CD4-positive, alpha-beta T cell (primary cell): ENCODE measurements at regions not wholly inside any gene's neighbourhood (a gene's known extent, or its start where the extent isn't known, plus 50 kb on each side); places are given as distances from the start of the nearest gene placed in this dataset.
A peak's percentile ranks its signal among the peaks of the same experiment; 100 is the strongest.

ENCODE experiments used
- ATAC-seq: fragments of 200-7000 bp; cut with Tn5 transposase; one replicate; pipeline ENCODE4 v1.10.0; 2022; ENCODE audit warnings: mild to moderate bottlenecking; ENCODE audit not compliant: poor library complexity
- CTCF ChIA-PET: fragments of 350-600 bp; sonication (Branson Sonifier 250); formaldehyde crosslinking; loops from one replicate; lab custom pipeline; 2021; ENCODE audit warnings: antibody characterized with exemption, inconsistent platforms; lab: Charles Lee
- POLR2A ChIA-PET: fragments of 350-600 bp; sonication (Branson Sonifier 250); formaldehyde crosslinking; loops from one replicate; lab custom pipeline; 2021; ENCODE audit warnings: antibody characterized with exemption, inconsistent platforms; lab: Charles Lee
- DNase-seq, 14 experiments: peaks; one replicate each; pipeline ENCODE4 v3.0.0-alpha.2; 2013 to 2020; ENCODE audit warnings: mixed read lengths in 2 of 14
- H3K27ac ChIP-seq, 2 donors: one replicate each; pipeline versions ENCODE4 v1.5.1 to v1.7.0; 2013; ENCODE audit warnings: low read length in 2 of 2, low read depth in 1 of 2, mild to moderate bottlenecking in 1 of 2
- H3K27me3 ChIP-seq, 2 experiments: 1 replicate in 1 of 2; 2 replicates in 1 of 2; pipeline versions ENCODE4 v1.6.1 to v1.7.0; 2013; ENCODE audit warnings: low read length in 2 of 2, control low read depth in 1 of 2, mild to moderate bottlenecking in 1 of 2, moderate library complexity in 1 of 2; ENCODE audit not compliant: insufficient read depth in 2 of 2, control insufficient read depth in 1 of 2
- H3K36me3 ChIP-seq: one replicate; pipeline ENCODE4 v1.6.1; 2013; ENCODE audit warnings: low read length, control low read depth; ENCODE audit not compliant: insufficient read depth
- H3K4me1 ChIP-seq: one replicate; pipeline ENCODE4 v1.6.1; 2013; ENCODE audit warnings: low read length, control low read depth; ENCODE audit not compliant: insufficient read depth
- H3K4me3 ChIP-seq: one replicate; pipeline ENCODE4 v1.5.1; 2013; ENCODE audit warnings: mild to moderate bottlenecking, low read length, moderate library complexity
- H3K9me3 ChIP-seq, 2 experiments: 1 replicate in 1 of 2; 2 replicates in 1 of 2; pipeline versions ENCODE4 v1.6.1 to v1.7.0; 2013; ENCODE audit warnings: low read length in 2 of 2, mild to moderate bottlenecking in 2 of 2, control low read depth in 1 of 2, moderate library complexity in 1 of 2; ENCODE audit not compliant: control insufficient read depth in 1 of 2, insufficient read depth in 1 of 2
- H3K27ac Mint-ChIP-seq: one replicate; pipeline ENCODE4 v1.8.0; 2020; ENCODE audit warnings: mixed read lengths
- H3K27me3 Mint-ChIP-seq: one replicate; pipeline ENCODE4 v1.8.0; 2021; ENCODE audit warnings: mixed read lengths
- H3K36me3 Mint-ChIP-seq: one replicate; pipeline ENCODE4 v1.8.0; 2021; ENCODE audit warnings: low read depth, mixed read lengths
- H3K4me1 Mint-ChIP-seq: one replicate; pipeline ENCODE4 v1.8.0; 2021; ENCODE audit warnings: low read depth, mixed read lengths
- H3K4me3 Mint-ChIP-seq: one replicate; pipeline ENCODE4 v1.8.0; 2020; ENCODE audit warnings: mild to moderate bottlenecking, mixed read lengths
- H3K9me3 Mint-ChIP-seq: one replicate; pipeline ENCODE4 v1.8.0; 2020; ENCODE audit warnings: mixed read lengths
- intact Hi-C, 2 experiments: fragments of 100-400 bp; cut with DNase I in 1 of 2; cut with micrococcal nuclease in 1 of 2; formaldehyde crosslinking; loops; one replicate each; pipeline versions ENCODE4 v1.15.1 to v1.9.0; 2023 to 2025; cut with DNase I, micrococcal nuclease
- TF ChIP-seq, protein P1 (sequence below): fragments of 200-600 bp; IDR thresholded peaks from one replicate; pipeline ENCODE4 v1.8.0; 2022; ENCODE audit warnings: antibody characterized with exemption, mild to moderate bottlenecking

DNA sequence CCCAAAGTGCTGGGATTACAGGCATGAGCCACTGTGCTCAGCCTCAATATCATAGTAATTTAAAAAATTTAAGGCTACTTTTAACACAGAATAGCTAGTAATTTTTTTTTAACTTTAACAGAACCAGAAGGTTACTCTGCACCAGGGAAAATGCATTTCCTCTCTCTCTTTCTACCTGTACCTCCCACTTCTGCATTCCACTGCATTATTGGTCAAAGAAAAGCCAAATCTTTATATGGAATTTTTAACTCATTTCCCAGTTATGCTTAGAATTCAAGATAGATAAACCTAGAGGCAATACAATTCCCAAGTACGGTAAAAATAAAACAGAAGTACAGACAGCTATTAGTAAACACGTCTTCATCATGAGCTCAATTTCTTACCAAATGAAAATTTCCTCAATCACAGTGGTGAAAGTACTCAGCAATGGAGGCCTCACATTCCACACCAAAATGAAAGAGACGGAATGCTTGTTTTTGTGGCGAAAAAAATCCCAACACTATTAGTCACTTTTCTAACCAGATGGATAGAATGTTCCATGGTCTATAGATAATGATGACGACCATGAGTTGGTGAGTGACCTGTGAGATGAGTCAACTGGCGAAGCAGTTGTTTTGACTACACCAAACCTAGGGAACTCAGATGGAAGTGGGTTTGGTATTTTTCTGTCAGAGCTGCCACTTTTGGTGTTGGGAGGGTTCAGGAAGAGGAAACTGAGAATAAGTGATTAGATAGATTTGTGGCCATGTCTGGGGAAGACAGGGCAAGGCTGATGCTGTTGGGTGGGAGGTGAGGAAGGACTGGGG lies 104.7 kb upstream of the SGK1 start:
- Mint-ChIP-seq H3K9me3 (no peaks in the 10 kb centered on the region), H3K27me3 (no peaks in the 10 kb centered on the region), H3K4me1 (no peaks in the 10 kb centered on the region), H3K36me3 (no peaks in the 10 kb centered on the region), H3K4me3 (no peak overlapping the region), H3K27ac (no peak overlapping the region)
- intact Hi-C loops = no loop called here
- H3K27ac ChIP-seq = no peak overlapping the region
- no peak overlapping the region for H3K4me3 ChIP-seq
- no peaks in the 10 kb centered on the region for H3K9me3 ChIP-seq
- POLR2A ChIA-PET = no interaction called here
- no peaks in the 10 kb centered on the region for H3K27me3 ChIP-seq
- DNase-seq = peak in 2 of 14 experiments; percentile 35 to 51
- TF ChIP-seq, protein P1, sequence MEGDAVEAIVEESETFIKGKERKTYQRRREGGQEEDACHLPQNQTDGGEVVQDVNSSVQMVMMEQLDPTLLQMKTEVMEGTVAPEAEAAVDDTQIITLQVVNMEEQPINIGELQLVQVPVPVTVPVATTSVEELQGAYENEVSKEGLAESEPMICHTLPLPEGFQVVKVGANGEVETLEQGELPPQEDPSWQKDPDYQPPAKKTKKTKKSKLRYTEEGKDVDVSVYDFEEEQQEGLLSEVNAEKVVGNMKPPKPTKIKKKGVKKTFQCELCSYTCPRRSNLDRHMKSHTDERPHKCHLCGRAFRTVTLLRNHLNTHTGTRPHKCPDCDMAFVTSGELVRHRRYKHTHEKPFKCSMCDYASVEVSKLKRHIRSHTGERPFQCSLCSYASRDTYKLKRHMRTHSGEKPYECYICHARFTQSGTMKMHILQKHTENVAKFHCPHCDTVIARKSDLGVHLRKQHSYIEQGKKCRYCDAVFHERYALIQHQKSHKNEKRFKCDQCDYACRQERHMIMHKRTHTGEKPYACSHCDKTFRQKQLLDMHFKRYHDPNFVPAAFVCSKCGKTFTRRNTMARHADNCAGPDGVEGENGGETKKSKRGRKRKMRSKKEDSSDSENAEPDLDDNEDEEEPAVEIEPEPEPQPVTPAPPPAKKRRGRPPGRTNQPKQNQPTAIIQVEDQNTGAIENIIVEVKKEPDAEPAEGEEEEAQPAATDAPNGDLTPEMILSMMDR = no peak
- H3K36me3 ChIP-seq = no peaks in the 10 kb centered on the region
- ATAC-seq = no peak
- CTCF ChIA-PET = no interaction called here
- H3K4me1 ChIP-seq = no peaks in the 10 kb centered on the region

GRCh38 chr6:134421501-134421900 lies 103.6 kb upstream of the SGK1 start:
- Mint-ChIP-seq H3K27ac (no peak overlapping the region), H3K9me3 (no peaks in the 10 kb centered on the region), H3K4me3 (no peak overlapping the region), H3K27me3 (no peaks in the 10 kb centered on the region), H3K4me1 (peaks cover 8% of the 10 kb centered on the region), H3K36me3 (no peaks in the 10 kb centered on the region)
- no peaks in the 10 kb centered on the region for H3K27me3 ChIP-seq
- no peak overlapping the region for H3K4me3 ChIP-seq
- H3K36me3 ChIP-seq = no peaks in the 10 kb centered on the region
- intact Hi-C loops = no loop called here
- H3K27ac ChIP-seq = no peak overlapping the region
- ATAC-seq = no peak
- H3K4me1 ChIP-seq = no peaks in the 10 kb centered on the region
- ChIA-PET POLR2A (no interaction called here), CTCF (no interaction called here)
- TF ChIP-seq, protein P1 = no peak
- no peaks in the 10 kb centered on the region for H3K9me3 ChIP-seq
- no peak for DNase-seq

DNA sequence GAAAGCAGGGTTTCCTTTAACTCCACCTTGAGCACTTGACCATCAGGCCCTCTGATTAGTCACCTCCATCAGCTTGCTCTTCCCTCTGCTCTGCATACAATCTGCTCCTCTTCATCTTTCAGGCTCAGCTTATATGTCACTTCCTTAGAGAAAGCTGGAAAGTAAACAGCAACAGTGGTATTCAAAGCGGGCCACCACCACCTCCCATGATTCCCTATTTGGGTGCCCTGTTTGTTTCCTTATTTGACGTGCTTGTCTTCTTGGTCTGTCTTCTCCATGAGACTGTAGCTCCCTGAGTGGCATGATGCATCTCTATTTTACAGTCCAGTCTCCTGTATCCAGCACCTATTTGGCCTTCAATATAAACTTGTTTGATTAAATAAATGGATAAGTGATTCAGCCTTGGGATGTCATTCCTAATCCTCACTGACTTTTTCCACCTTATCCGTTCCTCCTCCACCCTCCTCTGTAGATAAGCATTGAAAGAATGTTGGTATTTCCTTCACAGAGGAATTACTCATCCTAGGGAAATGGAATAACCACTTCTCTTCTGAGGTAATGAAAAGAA lies 102.8 kb upstream of the SGK1 start:
- no peaks in the 10 kb centered on the region for H3K9me3 Mint-ChIP-seq
- Histone ChIP-seq H3K27ac (no peak overlapping the region), H3K27me3 (no peaks in the 10 kb centered on the region), H3K4me1 (peaks cover under 1% of the 10 kb centered on the region), H3K36me3 (no peaks in the 10 kb centered on the region), H3K9me3 (no peaks in the 10 kb centered on the region), H3K4me3 (no peak overlapping the region)
- TF ChIP-seq, protein P1 = no peak
- ChIA-PET POLR2A (no interaction called here), CTCF (no interaction called here)
- no peak overlapping the region for H3K4me3 Mint-ChIP-seq
- ATAC-seq = no peak
- DNase-seq = peak in 2 of 14 experiments; percentile 25 to 41
- no peaks in the 10 kb centered on the region for H3K27me3 Mint-ChIP-seq
- H3K36me3 Mint-ChIP-seq = no peaks in the 10 kb centered on the region
- intact Hi-C loops = no loop called here
- peaks cover 12% of the 10 kb centered on the region for H3K4me1 Mint-ChIP-seq
- H3K27ac Mint-ChIP-seq = no peak overlapping the region
